ENCODE measurements at regions not wholly inside any gene's neighbourhood (a gene's known extent, or its start where the extent isn't known, plus 50 kb on each side); places are given as distances from the start of the nearest gene placed in this dataset.

GRCh38 chr3:177673112-177673914 is 476.0 kb upstream of the TBL1XR1 start:
- peaks cover 0 to 16% (median 10%) of the 10 kb centered on the region in 12 donors for H3K4me1 ChIP-seq
- no peaks in the 10 kb centered on the region for H3K27me3 ChIP-seq
- H3K36me3 ChIP-seq = no peaks in the 10 kb centered on the region
- ATAC-seq (peak; percentile 51 to 68 (median 52)), DNase-seq (no peak)
- TF ChIP-seq CTCF (IDR thresholded peaks at IDR 0.05) = no peak
- TF ChIP-seq POLR2A (IDR thresholded peaks at IDR 0.05) = no peak
- peak overlapping the region in 3 of 12 donors; percentile 1 to 61 (median 40) for H3K27ac ChIP-seq
- H3K4me3 ChIP-seq = no peak overlapping the region
- intact Hi-C loops (cut with DNase I) = no loop called here
- 47 to 65% (median 64%) methylated on average over 4 of the region's 4 CpGs for WGBS, 4 donors
- H3K9me3 ChIP-seq = no peaks in the 10 kb centered on the region

- H3K9me3 ChIP-seq = no peaks in the 10 kb centered on the region
- H3K27me3 ChIP-seq = no peaks in the 10 kb centered on the region
- 95 to 100% (median 98%) methylated on average over 3 of the region's 3 CpGs for WGBS, 4 donors
- peaks cover 0 to 16% (median 10%) of the 10 kb centered on the region in 12 donors for H3K4me1 ChIP-seq
- TF ChIP-seq POLR2A (IDR thresholded peaks at IDR 0.05) (no peak), CTCF (IDR thresholded peaks at IDR 0.05) (no peak)
- H3K36me3 ChIP-seq = no peaks in the 10 kb centered on the region
- ATAC-seq = no peak
- peak overlapping the region in 1 of 12 donors; percentile 61 for H3K27ac ChIP-seq
- DNase-seq = no peak
- intact Hi-C loops (cut with DNase I) = no loop called here
- no peak overlapping the region for H3K4me3 ChIP-seq
These were observed 476.9 kb upstream of the TBL1XR1 start for GRCh38 chr3:177674186-177674585.

- no peak for TF ChIP-seq CTCF (IDR thresholded peaks at IDR 0.05)
- TF ChIP-seq POLR2A (IDR thresholded peaks at IDR 0.05) = no peak
- intact Hi-C loops (cut with DNase I) = no loop called here
- Histone ChIP-seq H3K4me1 (peaks cover 0 to 34% (median 15%) of the 10 kb centered on the region in 12 donors), H3K9me3 (no peaks in the 10 kb centered on the region), H3K4me3 (no peak overlapping the region), H3K27ac (no peak overlapping the region), H3K36me3 (no peaks in the 10 kb centered on the region), H3K27me3 (no peaks in the 10 kb centered on the region)
- DNase-seq (no peak), ATAC-seq (no peak)
- 56 to 65% (median 57%) methylated on average over 3 of the region's 3 CpGs for WGBS, 4 donors
These were observed 478.9 kb upstream of the TBL1XR1 start for GRCh38 chr3:177676148-177676547.

- ATAC-seq (no peak), DNase-seq (no peak)
- Histone ChIP-seq H3K27me3 (no peaks in the 10 kb centered on the region), H3K36me3 (no peaks in the 10 kb centered on the region), H3K4me3 (no peak overlapping the region), H3K4me1 (peaks cover 0 to 43% (median 17%) of the 10 kb centered on the region in 12 donors), H3K9me3 (no peaks in the 10 kb centered on the region), H3K27ac (no peak overlapping the region)
- WGBS, 4 donors = 85 to 91% (median 88%) methylated on average over 6 of the region's 6 CpGs
- TF ChIP-seq POLR2A (IDR thresholded peaks at IDR 0.05) = no peak
- TF ChIP-seq CTCF (IDR thresholded peaks at IDR 0.05) = no peak
- intact Hi-C loops (cut with DNase I) = no loop called here
These were observed 479.8 kb upstream of the TBL1XR1 start for GRCh38 chr3:177676947-177677587.

Data from heart left ventricle (tissue), 16 donors.